OCI-LY3 (cell line): ENCODE measurements at regions not wholly inside any gene's neighbourhood (a gene's known extent, or its start where the extent isn't known, plus 50 kb on each side); places are given as distances from the start of the nearest gene placed in this dataset.

ENCODE experiments used
- H2AFZ ChIP-seq: fragments of 200-600, 300-600 bp; shearing (Covaris generic); 2 replicates; pipeline ENCODE4 v1.6.0; 2014; ENCODE audit warnings: antibody characterized with exemption, low read depth, low read length
- H3K27ac ChIP-seq: fragments of 200-600, 300-600 bp; sonication (generic); 2 replicates; pipeline ENCODE4 v1.5.1; 2014; ENCODE audit warnings: mild to moderate bottlenecking, low read length, moderate library complexity, mixed read lengths
- H3K27me3 ChIP-seq: fragments of 200-600, 300-600 bp; sonication (generic); 2 replicates; pipeline ENCODE4 v1.6.1; 2014; ENCODE audit warnings: low read depth, low read length, mixed read lengths
- H3K36me3 ChIP-seq: fragments of 200-600, 300-600 bp; sonication (generic); replicated peaks from 2 replicates; pipeline ENCODE3; 2014; ENCODE audit warnings: low read depth, low read length, mixed read lengths
- H3K4me1 ChIP-seq: fragments of 300-600, 200-600 bp; sonication (generic); 2 replicates; pipeline ENCODE4 v1.6.1; 2014; ENCODE audit warnings: low read length, mixed read lengths
- H3K4me2 ChIP-seq: fragments of 200-600, 300-600 bp; sonication (generic); 2 replicates; pipeline ENCODE4 v1.6.1; 2014; ENCODE audit warnings: low read length, mixed read lengths
- H3K4me3 ChIP-seq: fragments of 300-600, 200-600 bp; sonication (generic); 2 replicates; pipeline ENCODE4 v1.5.1; 2014; ENCODE audit warnings: antibody characterized with exemption, mild to moderate bottlenecking, low read length, moderate library complexity
- H3K79me2 ChIP-seq: fragments of 300-600, 200-600 bp; shearing (Covaris generic); 2 replicates; pipeline ENCODE4 v1.6.1; 2014; ENCODE audit warnings: mild to moderate bottlenecking, low read length, mixed read lengths
- H3K9ac ChIP-seq: fragments of 300-600, 200-600 bp; shearing (Covaris generic); 2 replicates; pipeline ENCODE4 v1.6.0; 2014; ENCODE audit warnings: mild to moderate bottlenecking, low read length, moderate library complexity
- H3K9me3 ChIP-seq: fragments of 200-600, 300-600 bp; shearing (Covaris generic); 2 replicates; pipeline ENCODE4 v1.6.1; 2014; ENCODE audit warnings: low read length, mixed read lengths; ENCODE audit not compliant: insufficient read depth
- H4K20me1 ChIP-seq: fragments of 200-600, 300-600 bp; sonication (generic); 2 replicates; pipeline ENCODE4 v1.6.1; 2016; ENCODE audit warnings: low read length, mixed read lengths; ENCODE audit not compliant: insufficient read depth
- EZH2phosphoT487 ChIP-seq: fragments of 200-600 bp; shearing (Covaris generic); IDR thresholded peaks from 2 replicates; pipeline ENCODE4 v1.6.1; 2018; ENCODE audit warnings: antibody characterized with exemption, mixed run types, low read depth
- TF ChIP-seq, protein P1 (sequence below): fragments of 200-600, 300-600 bp; sonication (generic); IDR thresholded peaks from 2 replicates; pipeline ENCODE4 v1.5.1; 2014; ENCODE audit warnings: antibody characterized with exemption, low read length, low read depth

DNA sequence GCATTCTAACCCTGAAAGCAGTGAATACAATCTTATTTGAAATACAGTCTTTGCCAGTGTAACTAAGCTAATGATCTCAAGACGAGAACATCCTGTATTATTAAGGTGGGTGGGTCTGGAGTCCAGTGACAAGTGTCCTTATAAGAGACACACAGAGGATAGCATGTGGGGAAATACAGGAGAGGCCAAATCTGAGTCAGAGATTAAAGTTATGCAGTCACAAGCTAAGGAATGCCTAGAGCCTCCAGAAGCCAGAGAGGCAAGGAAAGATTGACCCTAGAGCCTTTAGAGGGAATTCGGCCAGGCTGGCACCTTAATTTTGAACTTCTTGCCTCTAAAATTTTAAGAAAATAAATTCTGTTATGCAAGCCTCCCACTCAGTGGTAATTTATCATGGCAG is 87.5 kb upstream of the HGF start:
- Histone ChIP-seq H3K79me2 (no peaks in the 10 kb centered on the region), H3K4me3 (no peak overlapping the region), H3K9me3 (no peaks in the 10 kb centered on the region), H3K9ac (no peak overlapping the region), H3K27me3 (no peaks in the 10 kb centered on the region), H4K20me1 (no peaks in the 10 kb centered on the region), H3K36me3 (no peaks in the 10 kb centered on the region), H3K27ac (no peak overlapping the region), H3K4me2 (no peak overlapping the region), H3K4me1 (no peaks in the 10 kb centered on the region), H2AFZ (no peak overlapping the region)
- TF ChIP-seq EZH2phosphoT487 = no peak
- TF ChIP-seq, protein P1, sequence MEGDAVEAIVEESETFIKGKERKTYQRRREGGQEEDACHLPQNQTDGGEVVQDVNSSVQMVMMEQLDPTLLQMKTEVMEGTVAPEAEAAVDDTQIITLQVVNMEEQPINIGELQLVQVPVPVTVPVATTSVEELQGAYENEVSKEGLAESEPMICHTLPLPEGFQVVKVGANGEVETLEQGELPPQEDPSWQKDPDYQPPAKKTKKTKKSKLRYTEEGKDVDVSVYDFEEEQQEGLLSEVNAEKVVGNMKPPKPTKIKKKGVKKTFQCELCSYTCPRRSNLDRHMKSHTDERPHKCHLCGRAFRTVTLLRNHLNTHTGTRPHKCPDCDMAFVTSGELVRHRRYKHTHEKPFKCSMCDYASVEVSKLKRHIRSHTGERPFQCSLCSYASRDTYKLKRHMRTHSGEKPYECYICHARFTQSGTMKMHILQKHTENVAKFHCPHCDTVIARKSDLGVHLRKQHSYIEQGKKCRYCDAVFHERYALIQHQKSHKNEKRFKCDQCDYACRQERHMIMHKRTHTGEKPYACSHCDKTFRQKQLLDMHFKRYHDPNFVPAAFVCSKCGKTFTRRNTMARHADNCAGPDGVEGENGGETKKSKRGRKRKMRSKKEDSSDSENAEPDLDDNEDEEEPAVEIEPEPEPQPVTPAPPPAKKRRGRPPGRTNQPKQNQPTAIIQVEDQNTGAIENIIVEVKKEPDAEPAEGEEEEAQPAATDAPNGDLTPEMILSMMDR = no peak

DNA sequence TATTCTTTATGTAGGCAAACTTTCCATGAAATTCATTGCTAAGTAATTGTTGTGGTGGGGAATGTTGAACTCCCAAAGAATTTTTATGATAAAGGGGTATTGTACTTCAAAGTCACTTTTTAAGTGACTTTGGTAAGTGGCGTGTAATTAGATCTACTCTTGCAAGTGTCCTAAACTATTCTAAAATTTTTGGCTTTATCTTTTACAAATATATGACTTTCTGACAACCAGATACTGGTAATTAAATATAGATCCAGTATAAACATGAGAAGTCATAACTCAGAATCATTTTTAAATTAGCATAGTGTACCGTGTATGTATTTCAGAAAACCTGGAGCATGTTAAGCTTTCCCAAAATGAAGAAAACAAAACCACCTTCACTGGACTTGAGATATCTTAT is 84.7 kb upstream of the HGF start:
- Histone ChIP-seq H3K27ac (no peak overlapping the region), H3K9ac (no peak overlapping the region), H3K79me2 (no peaks in the 10 kb centered on the region), H3K4me3 (no peak overlapping the region), H2AFZ (no peak overlapping the region), H3K36me3 (no peaks in the 10 kb centered on the region), H3K27me3 (no peaks in the 10 kb centered on the region), H3K4me1 (no peaks in the 10 kb centered on the region), H4K20me1 (no peaks in the 10 kb centered on the region), H3K4me2 (no peak overlapping the region), H3K9me3 (no peaks in the 10 kb centered on the region)
- no peak for TF ChIP-seq EZH2phosphoT487
- TF ChIP-seq, protein P1 = no peak

DNA sequence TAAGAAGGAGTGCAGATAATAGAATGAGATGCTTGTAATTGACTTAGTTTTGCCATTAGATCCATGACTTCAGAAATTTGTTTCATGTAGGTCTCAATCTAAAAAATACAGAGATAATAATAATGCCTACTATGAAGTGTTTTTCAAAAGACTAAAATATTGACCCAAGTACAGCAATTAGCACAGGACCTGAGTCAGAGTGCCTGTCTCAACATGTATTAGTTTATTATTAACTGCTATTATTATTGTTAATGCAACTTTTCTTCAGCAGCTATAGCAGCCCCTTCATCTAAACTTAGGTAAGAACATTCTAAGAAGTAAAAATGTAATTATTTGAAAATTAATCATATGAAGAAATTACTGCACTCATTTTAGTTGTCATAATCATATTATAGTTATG is 82.9 kb upstream of the HGF start:
- no peak overlapping the region for H2AFZ ChIP-seq
- no peaks in the 10 kb centered on the region for H3K27me3 ChIP-seq
- H3K36me3 ChIP-seq = no peaks in the 10 kb centered on the region
- no peak overlapping the region for H3K27ac ChIP-seq
- H4K20me1 ChIP-seq = no peaks in the 10 kb centered on the region
- H3K9me3 ChIP-seq = no peaks in the 10 kb centered on the region
- no peaks in the 10 kb centered on the region for H3K79me2 ChIP-seq
- H3K9ac ChIP-seq = no peak overlapping the region
- H3K4me3 ChIP-seq = no peak overlapping the region
- TF ChIP-seq, protein P1 = no peak
- no peak for TF ChIP-seq EZH2phosphoT487
- no peaks in the 10 kb centered on the region for H3K4me1 ChIP-seq
- H3K4me2 ChIP-seq = no peak overlapping the region

DNA sequence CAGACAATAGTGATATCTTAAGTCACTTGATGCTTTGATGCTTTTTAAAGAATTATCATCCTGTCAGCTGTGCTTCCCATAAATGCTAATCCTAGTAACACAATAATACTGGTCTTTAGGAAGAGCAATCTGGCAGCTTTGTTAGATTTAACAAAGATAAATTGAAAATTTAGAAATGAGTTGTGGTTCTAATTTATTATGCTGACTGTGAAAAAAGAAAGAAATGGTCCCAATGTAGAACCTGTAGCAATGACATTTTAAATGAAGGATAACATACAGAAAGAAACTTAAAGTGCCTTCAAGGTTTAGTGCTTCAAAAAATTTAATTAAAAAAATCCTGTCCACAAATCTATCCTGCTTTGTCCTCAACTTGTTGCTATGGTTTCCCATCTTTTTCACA is 81.6 kb upstream of the HGF start:
- no peak overlapping the region for H3K4me3 ChIP-seq
- H3K27me3 ChIP-seq = no peaks in the 10 kb centered on the region
- no peaks in the 10 kb centered on the region for H3K36me3 ChIP-seq
- no peak overlapping the region for H3K4me2 ChIP-seq
- H3K9me3 ChIP-seq = no peaks in the 10 kb centered on the region
- peaks cover 4% of the 10 kb centered on the region for H3K4me1 ChIP-seq
- H3K9ac ChIP-seq = no peak overlapping the region
- H4K20me1 ChIP-seq = no peaks in the 10 kb centered on the region
- no peak overlapping the region for H3K27ac ChIP-seq
- no peaks in the 10 kb centered on the region for H3K79me2 ChIP-seq
- H2AFZ ChIP-seq = no peak overlapping the region
- TF ChIP-seq EZH2phosphoT487 = no peak
- TF ChIP-seq, protein P1 = no peak
